SK-N-MC (cell line): ENCODE measurements at regions not wholly inside any gene's neighbourhood (a gene's known extent, or its start where the extent isn't known, plus 50 kb on each side); places are given as distances from the start of the nearest gene placed in this dataset.
"Not testable (repeated sequence)": the region's sequence is repeated elsewhere in the genome, so short reads cannot be mapped to it uniquely, and the experiment has no call there.

Experiments
- DNase-seq: peaks from one replicate; pipeline ENCODE4 v3.0.0-alpha.2; 2011; ENCODE audit warnings: low read depth, low spot score
- H3K27ac ChIP-seq: fragments of 200-600 bp; sonication (generic); 2 replicates; pipeline ENCODE4 v1.5.1; 2016; ENCODE audit warnings: mixed run types
- H3K36me3 ChIP-seq: fragments of 200-600 bp; sonication (generic); 2 replicates; pipeline ENCODE4 v1.6.1; 2017; ENCODE audit warnings: antibody characterized with exemption, low read length, mixed read lengths; ENCODE audit not compliant: insufficient read depth
- H3K4me3 ChIP-seq: fragments of 200-600 bp; sonication (generic); 2 replicates; pipeline ENCODE4 v1.5.1; 2016
- H3K9ac ChIP-seq: fragments of 200-600 bp; sonication (generic); 2 replicates; pipeline ENCODE4 v1.8.0; 2017; ENCODE audit warnings: mixed run types, mixed read lengths; ENCODE audit not compliant: insufficient read length
- H3K9me3 ChIP-seq: fragments of 200-600 bp; sonication (generic); 2 replicates; pipeline ENCODE4 v1.6.1; 2017; ENCODE audit warnings: low read depth, mild to moderate bottlenecking, antibody characterized with exemption, low read length, moderate library complexity, mixed read lengths
- EZH2 ChIP-seq: fragments of 200-600 bp; sonication (generic); IDR thresholded peaks from one replicate; pipeline ENCODE4 v1.6.1; 2017; ENCODE audit warnings: antibody characterized with exemption
- FOXP2 ChIP-seq: optimal IDR thresholded peaks from 2 replicates; pipeline ENCODE3; 2011; ENCODE audit warnings: mild to moderate bottlenecking, moderate library complexity; ENCODE audit not compliant: insufficient read depth; ENCODE audit errors: extremely low read length, control extremely low read depth
- POLR2AphosphoS5 ChIP-seq: IDR thresholded peaks from 2 replicates; pipeline ENCODE4 v1.6.1; 2012; ENCODE audit warnings: mild to moderate bottlenecking, low read depth, low read length, borderline replicate concordance

DNA sequence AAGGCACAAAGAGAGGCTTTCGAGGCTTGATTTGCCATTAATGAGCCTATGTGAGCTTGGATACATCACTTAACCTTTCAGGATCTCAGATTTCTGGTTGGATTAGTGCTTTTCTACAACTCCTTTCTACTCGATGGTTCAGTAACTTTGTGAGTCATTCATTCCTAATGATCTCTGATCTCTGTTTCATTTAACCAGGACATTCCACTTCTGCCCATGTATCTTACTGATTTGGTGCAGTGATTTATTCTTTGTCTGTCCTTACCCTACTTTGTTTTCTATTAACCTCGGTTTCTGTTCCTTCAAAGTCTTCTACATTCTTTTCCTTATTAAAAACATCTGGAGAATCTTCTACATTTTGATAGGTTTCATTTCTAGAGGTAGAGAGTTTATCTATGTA is 94.6 kb upstream of the ZBTB18 start:
- TF ChIP-seq FOXP2 (no peak), EZH2 (no peak), POLR2AphosphoS5 (no peak)
- H3K4me3 ChIP-seq: no peak overlapping the region
- H3K36me3 ChIP-seq: no peaks in the 10 kb centered on the region
- no peak for DNase-seq
- H3K9ac ChIP-seq: no peak overlapping the region
- H3K27ac ChIP-seq: no peak overlapping the region
- no peaks in the 10 kb centered on the region for H3K9me3 ChIP-seq

DNA sequence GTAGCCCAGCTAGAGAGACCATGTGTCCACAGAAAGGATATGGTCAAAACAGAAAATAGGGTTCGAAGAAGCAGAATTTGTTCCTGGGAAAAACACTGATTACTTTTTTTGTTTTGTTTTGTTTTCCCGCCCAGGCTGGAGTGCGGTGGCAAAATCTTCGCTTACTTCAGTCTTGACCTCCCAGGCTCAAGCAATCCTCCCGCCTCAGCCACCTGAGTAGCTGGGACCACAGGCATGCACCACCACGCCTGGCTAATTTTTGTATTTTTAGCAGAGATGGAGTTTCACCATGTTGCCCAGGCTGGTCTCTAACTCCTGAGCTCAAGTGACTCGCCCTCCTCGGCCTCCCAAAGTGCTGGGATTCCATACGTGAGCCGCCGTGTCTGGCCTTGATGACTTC is 99.9 kb upstream of the ZBTB18 start:
- H3K4me3 ChIP-seq, H3K9ac ChIP-seq, H3K27ac ChIP-seq, H3K36me3 ChIP-seq, H3K9me3 ChIP-seq, DNase-seq: not testable (repeated sequence)

DNA sequence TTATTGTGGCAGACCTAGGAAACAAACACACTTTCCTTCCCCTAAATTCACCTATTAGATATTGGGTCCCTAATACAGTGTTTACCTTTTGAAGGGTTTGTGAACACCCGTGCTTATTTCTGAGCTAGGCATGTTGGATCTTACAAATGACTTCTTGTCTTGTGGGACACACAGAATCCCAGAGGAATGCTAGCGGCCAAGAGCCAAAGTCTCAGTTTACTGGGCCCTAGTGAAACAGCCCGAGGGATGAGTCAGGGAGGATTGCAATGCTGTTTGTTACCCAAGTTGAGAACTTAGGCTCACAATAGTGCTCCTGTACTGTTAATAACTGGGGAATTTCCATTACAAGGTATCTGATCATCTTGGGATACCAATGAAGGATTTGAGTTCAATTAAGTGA is 100.1 kb upstream of the AKT3 start:
- TF ChIP-seq FOXP2: no peak
- TF ChIP-seq EZH2: no peak
- no peak for TF ChIP-seq POLR2AphosphoS5
- Histone ChIP-seq H3K9me3 (no peaks in the 10 kb centered on the region), H3K36me3 (no peaks in the 10 kb centered on the region), H3K9ac (no peak overlapping the region), H3K27ac (no peak overlapping the region), H3K4me3 (no peak overlapping the region)
- DNase-seq: no peak

DNA sequence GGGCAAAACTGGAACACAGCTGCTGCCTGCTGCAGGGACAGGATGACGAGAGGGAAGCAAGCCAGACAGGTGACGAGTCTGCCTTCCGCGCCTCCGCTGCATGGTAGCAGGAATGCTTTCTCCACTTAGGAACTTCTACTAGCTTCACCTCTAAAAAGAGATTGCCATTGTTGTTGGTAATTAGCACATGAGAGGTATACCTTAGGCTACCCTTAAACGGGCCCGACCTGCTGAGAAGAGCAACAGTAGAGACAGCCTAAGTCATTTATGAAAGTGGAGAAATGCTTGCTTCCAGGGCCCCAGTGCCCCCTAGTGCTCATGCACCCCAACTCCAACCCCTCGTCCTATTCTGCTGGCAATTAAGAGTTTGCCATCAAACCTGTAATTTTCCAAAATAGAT is 96.9 kb upstream of the AKT3 start:
- DNase-seq: no peak

DNA sequence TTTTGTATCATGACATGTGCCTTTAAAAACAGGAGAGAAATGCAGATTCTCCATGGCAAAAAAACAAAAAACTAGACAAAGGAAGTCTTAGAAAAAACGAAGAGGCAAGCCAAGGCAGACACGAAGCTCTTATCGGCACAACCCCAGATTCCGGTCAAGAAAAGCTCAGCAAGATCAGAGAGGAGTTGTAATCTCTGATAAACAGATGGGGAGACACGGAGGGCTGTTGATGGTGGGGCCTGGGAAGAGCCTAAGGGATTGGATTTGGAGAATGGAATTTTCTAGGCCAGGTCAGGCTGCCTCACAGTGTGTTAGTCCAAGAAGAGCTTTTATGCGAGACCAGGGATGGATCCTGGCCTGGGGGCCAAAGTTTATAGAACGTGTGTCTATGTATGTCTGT is 96.2 kb upstream of the AKT3 start:
- Histone ChIP-seq H3K9me3 (no peaks in the 10 kb centered on the region), H3K4me3 (no peak overlapping the region), H3K36me3 (no peaks in the 10 kb centered on the region), H3K27ac (no peak overlapping the region), H3K9ac (no peak overlapping the region)
- TF ChIP-seq POLR2AphosphoS5: no peak
- TF ChIP-seq EZH2: no peak
- no peak for TF ChIP-seq FOXP2
- no peak for DNase-seq

More for the DNA sequence above, 96.9 kb upstream of the AKT3 start:
- Histone ChIP-seq H3K36me3 (no peaks in the 10 kb centered on the region), H3K9ac (no peak overlapping the region), H3K27ac (no peak overlapping the region), H3K4me3 (no peak overlapping the region), H3K9me3 (no peaks in the 10 kb centered on the region)
- TF ChIP-seq FOXP2 (no peak), EZH2 (no peak), POLR2AphosphoS5 (no peak)

DNA sequence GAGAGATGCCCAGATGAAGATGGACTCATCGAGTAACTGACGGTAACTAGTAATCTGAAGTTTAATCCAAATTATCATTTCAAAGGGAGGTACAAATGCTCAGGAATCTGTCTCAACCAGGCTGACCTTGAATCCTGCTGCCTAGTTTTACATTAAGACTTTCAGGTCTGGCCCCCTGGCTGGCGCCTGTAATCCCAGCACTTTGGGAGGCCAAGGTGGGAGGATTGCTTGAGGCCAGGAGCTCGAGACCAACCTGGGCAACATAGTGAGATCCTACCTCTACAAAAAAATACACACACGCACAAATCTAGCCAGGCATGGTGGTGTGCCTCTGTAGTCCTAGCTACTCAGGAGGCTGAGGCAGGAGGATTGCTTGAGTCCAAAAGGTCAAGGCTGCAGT is 95.7 kb upstream of the AKT3 start:
- H3K9me3 ChIP-seq: no peaks in the 10 kb centered on the region
- no peak for DNase-seq
- H3K36me3 ChIP-seq: no peaks in the 10 kb centered on the region
- no peak for TF ChIP-seq POLR2AphosphoS5
- TF ChIP-seq FOXP2: no peak
- TF ChIP-seq EZH2: no peak
- no peak overlapping the region for H3K9ac ChIP-seq
- no peak overlapping the region for H3K4me3 ChIP-seq
- no peak overlapping the region for H3K27ac ChIP-seq

DNA sequence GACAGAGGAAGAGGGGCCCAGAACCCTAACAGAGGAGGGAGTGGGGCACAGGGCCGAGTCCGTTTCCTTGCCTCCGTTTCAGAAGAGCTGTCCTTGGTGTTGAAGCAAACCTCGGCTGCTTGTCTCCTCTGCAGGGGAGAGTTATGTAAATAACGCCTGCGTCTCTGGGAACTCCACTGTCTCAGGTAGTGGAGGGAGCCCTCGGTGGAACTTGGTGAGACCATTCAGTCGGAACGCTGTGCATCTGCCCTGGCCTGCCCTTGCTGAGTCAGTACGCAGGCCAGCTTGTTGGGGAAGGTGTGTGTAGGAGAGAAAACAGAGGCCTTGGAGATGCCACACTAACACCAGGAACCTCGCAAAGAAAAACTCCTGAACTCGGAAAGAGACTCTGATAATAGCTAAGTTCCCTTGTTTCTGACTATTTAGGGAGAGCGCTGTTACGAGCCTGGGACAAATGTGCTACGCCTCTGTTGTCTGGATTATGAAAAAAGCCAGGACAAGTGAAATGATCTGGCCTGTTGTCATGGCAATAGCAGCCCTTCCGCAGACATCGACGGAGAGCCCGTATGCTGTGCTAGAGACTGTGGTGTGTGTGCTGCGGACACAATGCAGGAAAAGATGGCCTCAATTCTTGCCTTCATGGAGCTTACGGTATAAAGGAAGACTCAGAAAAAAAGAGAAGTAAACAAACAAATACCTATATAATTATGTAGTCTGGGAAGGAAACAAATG is 94.6 kb upstream of the AKT3 start:
- Histone ChIP-seq H3K36me3 (no peaks in the 10 kb centered on the region), H3K4me3 (no peak overlapping the region)
- TF ChIP-seq FOXP2: no peak
- TF ChIP-seq POLR2AphosphoS5: no peak
- TF ChIP-seq EZH2: no peak

DNA sequence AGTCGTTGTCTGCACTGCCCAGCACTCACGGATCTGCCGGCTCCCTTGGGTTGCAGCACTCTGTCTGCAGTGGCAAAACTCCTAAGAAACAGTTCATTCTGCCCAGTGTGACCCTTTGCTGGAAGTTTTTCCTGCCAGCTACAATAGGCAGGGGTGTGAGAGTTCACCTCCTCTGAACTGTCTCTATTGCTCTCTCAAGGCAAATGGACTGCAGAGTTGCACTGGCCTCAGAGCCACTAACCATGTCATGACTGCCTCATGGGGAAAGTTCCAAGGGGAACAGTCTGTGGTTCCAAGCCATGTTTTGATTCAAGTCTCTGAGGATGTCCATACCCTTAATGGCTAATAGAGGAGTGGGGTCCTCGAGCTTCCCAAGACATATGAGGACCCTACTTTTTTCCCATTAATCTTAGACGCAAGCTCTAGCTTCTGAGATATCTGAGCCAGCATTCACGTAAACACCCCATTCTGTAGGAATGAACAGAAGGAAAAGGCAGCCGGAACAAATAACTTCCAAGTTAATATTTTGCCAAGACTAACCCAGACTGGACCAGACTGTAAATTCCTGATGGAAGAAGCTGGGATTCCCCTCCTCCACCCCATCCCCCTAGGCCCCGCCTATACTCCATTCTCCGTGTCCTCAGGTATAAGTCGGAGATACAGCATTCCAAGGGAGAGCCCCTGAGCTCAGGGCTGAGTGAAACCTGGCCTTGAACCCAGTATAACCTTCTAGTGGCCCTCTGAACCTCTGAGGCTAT is 93.8 kb upstream of the AKT3 start:
- H3K9ac ChIP-seq: no peak overlapping the region
- no peaks in the 10 kb centered on the region for H3K9me3 ChIP-seq
- H3K4me3 ChIP-seq: no peak overlapping the region
- no peak for DNase-seq
- no peak for TF ChIP-seq POLR2AphosphoS5
- TF ChIP-seq FOXP2: no peak
- no peak for TF ChIP-seq EZH2
- no peaks in the 10 kb centered on the region for H3K36me3 ChIP-seq
- no peak overlapping the region for H3K27ac ChIP-seq

More for the DNA sequence above, 94.6 kb upstream of the AKT3 start:
- no peaks in the 10 kb centered on the region for H3K9me3 ChIP-seq
- no peak overlapping the region for H3K9ac ChIP-seq
- no peak for DNase-seq
- no peak overlapping the region for H3K27ac ChIP-seq
